CD4-positive, alpha-beta T cell treated with Interleukin-1 beta for 1 hour (primary cell): ENCODE measurements at regions not wholly inside any gene's neighbourhood (a gene's known extent, or its start where the extent isn't known, plus 50 kb on each side); places are given as distances from the start of the nearest gene placed in this dataset.
A peak's percentile ranks its signal among the peaks of the same experiment; 100 is the strongest.

ENCODE experiments used
- DNase-seq, 2 donors: peaks; one replicate each; pipeline ENCODE4 v3.0.0-alpha.2; 2020 to 2022

DNA sequence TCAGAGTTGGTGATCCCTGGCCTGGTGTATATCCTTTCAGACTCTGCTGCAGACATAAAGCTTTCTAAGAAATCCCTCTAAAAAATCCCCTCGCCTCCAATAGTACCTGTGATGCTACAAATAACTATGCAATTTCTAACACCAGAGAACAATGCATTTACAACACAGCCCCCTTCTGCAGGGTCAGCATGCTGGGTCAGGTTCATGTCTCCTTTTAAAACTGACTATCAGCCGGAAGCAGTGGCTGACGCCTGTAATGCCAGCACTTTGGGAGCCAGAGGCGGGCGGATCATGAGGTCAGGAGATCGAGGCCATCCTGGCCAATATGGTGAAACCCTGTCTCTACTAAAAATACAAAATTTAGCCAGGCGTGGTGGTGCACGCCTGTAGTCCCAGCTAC is 77.0 kb upstream of the SPATA12 start:
- DNase-seq = no peak

DNA sequence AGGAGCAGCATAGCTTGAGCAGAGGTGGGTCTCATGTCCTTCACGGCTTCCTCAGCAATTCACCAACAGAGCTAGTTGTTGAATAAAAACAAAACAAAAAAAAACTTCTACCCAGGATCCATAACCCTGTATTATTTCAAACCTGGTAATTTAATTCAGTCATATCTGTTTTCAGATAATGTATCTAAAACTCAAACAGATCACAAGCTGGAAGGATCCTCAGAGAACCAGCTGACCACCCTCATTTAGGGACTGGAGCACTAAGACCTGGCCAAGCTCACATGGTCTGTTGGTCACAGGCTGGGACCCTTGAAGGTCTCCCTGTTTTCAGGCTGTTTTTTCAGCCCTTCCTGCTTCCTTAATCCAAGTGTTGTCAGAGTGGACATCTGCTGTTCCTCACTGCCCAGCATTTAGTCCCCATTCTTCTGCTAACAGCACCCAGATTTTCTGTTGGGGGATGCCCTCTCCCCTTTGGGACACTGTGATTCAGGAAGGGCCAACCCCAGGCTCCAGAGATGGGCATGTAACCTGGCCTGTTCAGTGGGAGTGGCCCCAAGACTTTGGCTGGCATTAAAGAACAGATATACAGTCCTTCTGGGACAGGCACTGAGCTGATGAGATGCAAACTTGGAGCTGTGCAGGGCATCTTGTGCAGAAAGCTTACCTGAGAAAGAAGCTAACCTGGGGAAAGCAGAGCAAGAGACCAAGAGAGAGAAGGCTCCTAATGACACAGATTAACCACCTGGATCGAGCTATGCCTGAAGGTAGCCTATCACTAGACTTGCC is 78.8 kb upstream of the SPATA12 start:
- DNase-seq = no peak

DNA sequence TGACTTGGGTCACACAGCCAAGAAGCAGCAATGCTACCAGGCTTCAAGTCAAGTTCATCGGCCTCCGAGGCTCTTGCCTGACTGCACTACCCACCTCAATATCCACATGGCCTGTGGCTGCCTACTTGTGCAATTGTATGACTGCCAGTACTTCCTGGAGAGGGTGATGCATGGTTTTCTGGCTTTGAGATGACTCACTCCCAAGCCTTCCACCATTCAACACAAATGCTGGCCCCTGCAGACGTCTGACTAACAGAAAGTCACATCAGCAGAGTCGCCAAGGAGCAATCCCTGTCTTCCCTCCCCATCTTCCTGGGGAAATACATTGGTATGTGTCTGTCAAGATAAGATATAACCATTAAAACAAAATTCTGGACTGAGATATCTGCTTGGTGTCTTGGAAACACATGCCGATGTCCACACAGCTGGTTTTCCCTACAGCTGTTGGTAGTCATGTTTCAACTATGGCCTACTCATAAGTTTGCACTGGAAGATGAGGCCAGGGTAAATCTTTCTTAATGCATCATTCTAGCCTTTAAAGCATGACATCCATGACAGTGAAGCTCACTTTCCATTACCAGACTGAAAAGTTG is 79.6 kb upstream of the SPATA12 start:
- DNase-seq = peak in 1 of 2 donors; percentile 58

DNA sequence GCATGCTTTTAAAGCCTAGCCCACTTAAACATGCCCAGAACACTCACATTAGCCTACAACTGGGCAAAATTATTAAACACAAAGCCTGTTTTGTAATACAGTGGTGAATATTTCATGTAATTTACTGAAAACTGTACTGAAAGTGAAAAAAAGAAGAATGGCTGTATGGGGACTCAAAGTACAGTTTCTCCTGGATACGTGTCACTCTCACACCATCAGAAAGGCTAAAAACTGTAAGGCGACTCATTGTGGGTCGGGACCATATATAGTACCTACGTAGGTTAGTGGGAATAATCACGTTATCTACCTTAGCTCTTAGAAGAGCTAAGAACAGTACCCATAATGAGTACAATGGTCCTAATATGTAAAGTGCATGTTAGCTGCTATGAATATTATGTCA is 80.2 kb upstream of the SPATA12 start:
- no peak for DNase-seq

DNA sequence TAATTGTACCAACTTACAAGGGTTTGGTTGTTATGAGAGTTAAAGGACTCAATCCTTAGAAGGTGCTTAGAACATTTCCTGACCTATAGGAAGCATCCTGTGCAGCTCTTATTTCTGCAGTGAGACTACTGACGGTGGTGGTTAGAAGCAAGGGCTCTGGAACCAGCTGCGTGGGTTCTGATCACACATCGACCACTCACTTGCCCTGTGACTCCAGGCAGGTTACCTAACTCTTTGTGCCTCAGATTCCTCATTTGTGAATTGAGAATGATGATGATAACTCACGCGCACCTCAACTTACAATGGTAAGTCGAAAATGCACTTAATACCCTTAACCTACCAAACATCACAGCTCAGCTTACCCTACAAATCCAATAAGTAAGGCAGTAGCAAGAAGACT is 80.7 kb upstream of the SPATA12 start:
- no peak for DNase-seq

DNA sequence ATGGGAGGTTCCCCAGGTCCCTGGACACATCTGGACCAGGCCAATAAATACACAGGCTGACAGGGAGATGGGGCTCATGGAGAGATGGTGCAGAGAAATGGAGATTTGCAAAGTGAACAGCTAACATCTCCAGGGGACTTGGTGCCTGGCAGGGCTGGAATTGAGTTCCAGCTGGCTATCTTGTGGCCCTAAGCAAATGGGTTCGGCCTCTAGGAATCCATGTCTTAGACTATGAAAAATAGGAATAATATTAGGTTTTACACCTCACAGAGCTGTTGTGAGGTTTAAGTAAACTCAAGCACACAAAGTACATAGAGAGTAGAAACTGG is 82.9 kb upstream of the SPATA12 start:
- DNase-seq = no peak

DNA sequence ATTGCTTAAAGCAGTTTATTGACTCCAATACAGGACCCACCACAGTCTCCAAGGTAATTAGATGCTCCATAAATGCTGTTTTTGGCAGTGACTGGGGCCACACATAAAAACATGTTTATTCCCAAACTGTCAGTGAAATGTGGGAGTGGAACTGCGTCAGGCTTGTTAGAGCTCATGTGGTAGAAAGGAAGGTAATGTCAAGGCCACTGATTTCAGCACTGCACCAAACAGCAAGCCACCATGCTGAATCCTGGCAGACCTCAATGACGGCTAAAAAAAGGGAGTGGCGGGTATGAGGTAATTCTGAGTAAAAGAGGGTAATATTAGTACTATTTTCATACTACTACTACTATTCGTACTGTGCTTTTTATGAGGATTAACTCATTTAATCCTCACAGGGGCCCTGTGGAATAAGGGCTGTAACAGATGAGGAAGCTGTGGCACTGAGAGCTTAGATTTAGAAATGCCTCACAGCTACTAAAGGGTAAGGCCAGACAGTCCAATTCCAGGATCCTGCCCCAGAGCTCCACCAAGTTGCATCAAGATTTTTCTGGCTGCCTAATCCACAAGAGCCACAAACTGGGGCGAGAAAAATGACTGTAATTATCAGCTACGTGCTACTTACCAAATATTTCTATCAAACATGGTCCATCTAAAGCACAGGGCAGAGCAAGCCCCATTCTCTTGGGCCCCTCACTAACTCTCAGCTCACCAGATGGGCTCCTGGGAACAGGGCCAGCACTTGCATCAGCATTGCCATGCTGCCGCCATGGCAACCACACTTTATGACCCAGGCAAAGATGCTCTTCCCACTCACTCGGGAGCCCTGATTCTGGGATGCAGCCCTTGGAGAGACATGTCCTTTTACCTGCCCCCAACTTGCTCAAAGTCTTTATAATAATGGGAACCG is 83.6 kb upstream of the SPATA12 start:
- no peak for DNase-seq

DNA sequence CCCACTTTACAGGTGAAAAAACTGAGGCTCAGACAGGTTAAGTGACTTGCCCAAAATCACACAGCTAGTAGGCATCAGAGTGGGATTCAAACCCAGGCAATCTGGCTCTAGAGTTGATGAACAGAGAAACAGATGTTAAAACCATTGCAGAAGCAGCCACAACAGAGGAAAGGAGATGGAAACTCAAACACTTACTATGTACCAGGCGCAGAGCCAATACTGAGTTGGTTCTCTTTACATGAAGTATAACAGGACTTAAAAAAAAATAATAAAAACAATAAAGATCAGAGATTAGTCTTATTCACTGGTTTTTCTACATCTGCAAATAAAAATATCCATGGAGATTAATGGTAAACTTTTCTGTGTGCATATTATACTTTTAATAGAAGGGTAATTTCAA is 84.9 kb upstream of the SPATA12 start:
- no peak for DNase-seq

DNA sequence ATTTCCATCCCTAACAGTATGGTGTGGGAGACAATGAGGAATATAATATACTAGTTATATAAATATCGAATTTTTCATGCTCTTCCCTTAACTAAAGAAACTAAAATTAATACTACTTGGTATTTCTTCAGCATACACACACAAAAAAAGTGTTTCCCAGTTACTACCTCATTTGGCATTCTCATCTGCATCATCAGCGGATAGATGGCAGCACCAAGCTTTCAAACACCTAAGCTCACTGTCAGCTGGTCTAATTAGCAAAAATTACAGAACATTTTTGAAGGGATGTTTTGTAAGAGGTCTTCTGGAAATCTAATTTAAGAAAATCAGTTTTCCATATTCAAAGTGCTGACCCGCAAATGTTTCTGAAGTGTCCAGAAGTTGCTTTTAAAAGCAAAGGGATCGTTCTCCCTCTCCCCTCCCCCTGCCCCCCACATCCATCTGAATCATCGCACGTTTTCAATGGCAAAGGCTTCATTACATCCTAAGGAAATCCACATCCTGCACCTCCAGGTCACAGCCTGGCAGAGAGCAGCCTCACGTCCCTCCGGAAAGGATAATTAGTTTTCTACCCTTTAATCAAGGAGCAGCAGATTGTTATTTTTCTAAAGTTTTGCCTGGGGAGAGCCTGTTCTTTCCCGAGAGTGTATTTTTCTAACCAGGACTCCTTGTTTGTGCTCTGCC is 86.1 kb upstream of the SPATA12 start:
- no peak for DNase-seq

DNA sequence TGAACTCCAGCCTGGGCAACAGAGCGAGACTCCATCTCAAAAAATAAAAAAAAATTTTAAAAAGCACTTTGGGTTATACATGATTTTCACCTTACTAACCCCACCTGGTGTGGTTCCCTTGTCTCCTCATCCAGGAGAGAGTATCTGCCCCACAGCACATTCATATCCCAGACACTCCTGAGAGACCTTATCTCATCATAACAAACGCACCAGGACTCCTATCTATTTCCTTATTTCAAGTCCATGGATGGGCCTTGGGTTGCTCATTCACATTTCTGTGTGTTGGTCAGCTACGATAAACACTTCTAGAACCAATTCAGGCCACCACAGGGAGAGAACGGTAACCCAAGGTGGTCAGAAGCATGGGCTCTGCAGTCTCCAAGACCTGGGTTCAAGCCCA is 88.6 kb upstream of the SPATA12 start:
- no peak for DNase-seq

DNA sequence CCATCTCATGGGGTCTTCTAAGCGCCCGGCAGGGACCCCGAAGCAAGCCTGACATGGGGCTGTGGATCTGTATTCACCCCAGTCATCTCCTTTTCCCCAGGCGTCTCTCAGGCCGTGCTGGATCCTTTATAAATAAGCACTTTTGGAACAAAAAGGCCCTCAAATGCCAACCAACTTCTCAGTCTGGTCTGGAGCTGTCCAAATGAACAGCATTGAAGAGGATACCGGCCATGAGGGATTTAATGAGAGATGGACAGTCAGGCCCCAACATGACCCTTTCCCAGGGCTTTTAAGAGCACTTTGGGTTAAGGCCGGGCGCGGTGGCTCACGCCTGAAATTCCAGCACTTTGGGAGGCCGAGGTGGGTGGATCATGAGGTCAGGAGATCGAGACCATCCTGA is 89.2 kb upstream of the SPATA12 start:
- no peak for DNase-seq

DNA sequence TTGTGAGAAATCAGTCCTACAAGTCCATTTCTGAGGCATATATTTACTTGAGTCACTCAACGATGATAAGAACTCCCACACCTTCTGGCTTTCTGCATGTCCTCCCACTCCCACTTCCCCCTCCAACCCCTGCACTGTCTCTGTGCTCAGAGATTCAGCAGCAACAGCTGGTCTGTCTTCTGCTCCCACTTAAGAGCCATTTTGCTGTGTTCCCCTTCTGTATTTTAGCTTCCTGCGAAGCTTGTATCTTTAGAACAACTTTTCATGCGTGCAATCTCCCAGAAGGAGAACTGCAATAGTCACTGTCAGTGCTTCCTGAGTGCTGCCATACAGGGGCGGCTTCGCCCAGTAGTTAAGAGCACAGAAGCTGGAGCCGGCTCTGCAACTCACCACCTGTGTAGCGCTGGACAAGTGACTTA is 90.0 kb upstream of the SPATA12 start:
- no peak for DNase-seq

DNA sequence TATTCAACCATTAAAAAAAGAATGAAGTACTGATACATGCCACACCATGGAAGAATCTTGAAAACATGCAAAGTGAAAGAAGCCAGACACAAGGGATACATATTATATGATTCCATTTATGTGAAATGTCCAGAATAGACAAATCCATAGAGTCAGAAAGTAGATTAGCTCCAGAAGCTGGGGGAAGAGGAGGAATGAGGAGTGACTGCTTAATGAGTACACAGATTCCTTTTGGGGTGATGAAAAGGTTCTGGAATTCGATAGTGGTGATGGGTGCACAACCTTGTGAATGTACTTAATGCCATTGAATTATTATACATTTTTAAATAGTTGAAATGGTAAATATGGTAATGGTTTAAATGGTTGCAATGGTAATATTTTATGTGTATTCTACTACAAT is 90.6 kb upstream of the SPATA12 start:
- DNase-seq = no peak

DNA sequence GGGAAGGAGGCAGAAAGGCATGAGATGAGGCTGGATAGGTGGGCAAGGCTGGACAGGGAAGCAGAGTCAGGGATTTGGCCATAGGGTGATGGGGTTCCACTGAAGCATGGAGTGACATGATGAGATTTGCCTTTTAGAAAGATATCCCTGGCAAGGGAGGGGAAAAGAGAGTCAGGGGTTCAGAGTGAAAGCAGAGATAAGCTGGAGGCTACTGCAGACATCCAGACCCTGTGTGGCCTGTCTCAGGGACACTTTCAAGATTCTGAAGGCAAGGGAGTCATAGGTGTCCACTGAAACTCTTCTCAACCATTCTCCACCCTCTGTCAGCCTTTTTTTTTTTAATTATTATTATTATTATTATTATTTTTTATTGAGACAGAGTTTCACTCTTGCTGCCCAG is 94.0 kb upstream of the SPATA12 start:
- DNase-seq = no peak

DNA sequence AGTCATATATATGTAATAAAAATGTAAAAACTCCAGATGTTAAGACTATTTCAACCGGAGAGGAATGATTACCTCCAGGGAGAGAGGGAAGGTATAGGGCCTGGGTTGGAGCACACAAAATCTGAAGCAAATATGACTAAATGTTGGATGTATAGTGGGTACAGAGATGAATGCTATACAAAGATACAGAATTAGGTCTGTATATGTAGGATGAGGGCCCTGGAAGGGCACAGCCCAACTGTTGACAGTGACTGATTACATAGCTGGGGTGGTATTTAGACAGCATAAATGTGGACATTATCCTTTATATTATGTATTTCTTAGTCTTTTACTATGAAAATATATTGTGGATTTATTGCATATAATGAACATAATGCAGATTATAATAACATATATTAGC is 94.4 kb upstream of the SPATA12 start:
- no peak for DNase-seq

DNA sequence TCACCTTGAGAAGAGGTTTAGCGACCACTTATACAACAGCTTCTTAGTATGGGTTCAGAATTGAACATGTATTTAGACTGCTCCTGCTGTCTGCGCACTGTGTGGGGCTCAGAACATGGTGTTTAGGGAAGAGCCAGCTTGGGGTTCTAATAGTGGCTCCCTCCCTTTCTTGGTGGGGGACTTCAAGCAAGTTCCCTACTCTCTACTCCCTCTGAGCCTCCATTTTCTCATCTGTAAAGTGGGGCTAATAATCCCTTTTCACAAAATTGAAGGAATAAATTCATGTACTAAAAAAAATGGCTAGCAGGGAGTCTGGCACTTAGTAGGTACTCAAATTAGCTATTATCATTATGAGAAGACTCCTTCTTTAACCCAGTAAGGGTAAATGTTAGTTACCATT is 97.5 kb upstream of the SPATA12 start:
- DNase-seq = no peak

DNA sequence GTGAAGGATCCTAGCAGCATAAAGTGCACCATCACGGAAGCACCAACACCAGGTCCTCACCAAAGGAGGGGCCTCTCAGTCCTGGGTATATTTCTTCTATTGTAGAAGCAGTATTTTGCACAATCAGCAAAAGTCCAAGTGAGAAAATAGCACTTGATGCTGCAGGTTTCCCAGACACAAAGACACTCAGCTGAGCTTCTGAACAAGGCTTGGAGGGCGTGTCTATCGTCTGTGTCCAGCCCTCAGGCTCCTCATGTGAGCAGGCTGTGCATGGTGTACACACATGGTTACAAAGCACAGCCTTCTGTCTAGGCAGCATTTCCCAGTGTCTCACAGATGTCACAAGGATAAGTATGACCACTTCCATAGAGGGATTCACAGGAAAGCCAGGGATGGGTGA is 98.3 kb upstream of the SPATA12 start:
- no peak for DNase-seq

DNA sequence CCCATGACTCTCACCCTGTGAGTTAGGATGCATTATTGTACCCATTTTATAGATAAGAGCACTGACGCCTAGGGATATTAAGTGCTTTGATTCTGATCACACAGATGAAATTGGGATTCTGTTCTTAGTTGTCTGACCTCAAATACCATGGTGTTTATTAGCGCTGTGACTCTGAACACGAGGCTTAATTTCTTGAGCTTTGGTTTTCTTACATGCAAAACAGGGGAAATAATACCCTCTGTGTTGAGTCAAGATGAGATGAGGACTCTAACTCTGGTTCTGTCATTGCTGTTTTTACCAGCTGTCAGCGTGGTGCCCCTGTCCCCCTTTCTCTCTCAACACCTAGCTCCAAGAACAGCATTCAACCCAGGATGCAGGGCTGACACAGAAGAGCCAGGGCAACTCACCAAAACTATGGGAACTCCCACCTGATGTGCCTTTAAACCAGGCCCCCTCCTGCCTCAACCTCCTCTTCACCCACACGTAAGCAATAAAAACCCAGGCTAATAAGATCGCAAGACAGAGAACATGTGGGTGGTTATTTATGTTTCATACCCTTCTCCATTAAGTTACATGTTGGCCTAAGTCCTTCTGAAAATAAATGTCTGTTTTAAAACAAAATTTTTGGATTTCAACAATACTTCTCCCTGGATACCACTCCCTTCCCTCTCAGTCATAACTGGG is 100.1 kb upstream of the SPATA12 start:
- no peak for DNase-seq

DNA sequence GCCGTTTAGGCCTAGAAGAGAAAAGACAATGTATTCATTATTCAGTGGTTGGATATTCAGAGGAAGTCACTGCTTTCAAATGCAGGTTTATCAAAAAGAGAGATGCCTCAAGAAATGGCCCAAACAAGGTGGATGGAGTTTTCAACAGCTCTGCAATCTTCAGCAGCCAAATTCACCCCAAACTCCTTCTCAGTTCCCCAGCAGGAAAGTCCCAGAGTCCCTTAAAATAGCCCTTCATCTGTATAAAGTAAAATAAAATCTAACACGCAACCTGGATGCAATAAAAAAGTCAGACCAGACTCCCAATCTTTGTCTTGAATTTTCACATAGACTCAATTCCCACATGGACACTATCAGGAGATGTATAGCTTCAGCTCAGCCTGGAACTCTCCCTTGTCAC is 101.6 kb upstream of the SPATA12 start:
- DNase-seq = no peak

DNA sequence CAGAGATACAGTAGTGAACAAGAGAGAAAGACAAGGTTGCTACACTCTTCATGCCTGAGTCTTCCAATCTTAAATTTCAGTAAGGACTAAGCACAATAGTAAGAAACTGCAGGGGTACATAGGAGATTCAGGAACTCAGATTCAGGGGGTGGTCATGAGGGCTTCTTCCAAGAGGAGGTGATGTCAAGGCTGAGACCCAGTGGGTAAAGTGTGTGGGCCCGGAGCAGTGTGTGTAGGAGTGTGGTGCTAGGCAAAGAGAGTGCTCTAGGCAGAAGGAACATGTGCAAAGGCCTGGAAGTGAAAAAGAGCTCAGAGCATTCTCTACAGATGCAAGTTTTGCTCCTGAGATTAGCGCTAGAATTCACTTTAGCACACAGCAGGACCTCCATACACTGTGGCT is 102.9 kb upstream of the SPATA12 start:
- DNase-seq = no peak

DNA sequence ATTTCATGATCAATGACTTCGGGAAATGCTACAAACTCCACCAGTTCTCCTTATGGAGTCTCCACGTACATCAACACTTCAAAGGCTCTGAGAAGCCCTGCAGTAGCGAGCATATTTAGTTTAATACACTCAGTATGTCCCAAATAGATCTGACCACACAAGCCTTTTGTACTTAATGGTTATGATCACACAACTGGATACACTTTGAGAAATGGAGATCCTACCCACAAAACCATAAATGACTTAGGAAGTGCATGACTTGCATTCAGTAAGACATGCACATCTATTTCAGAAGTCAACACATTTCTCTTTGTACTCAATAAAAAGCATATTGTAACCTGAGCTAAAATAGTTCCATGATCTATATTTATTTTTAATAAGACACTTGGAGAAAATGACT is 103.6 kb upstream of the SPATA12 start:
- DNase-seq = no peak

DNA sequence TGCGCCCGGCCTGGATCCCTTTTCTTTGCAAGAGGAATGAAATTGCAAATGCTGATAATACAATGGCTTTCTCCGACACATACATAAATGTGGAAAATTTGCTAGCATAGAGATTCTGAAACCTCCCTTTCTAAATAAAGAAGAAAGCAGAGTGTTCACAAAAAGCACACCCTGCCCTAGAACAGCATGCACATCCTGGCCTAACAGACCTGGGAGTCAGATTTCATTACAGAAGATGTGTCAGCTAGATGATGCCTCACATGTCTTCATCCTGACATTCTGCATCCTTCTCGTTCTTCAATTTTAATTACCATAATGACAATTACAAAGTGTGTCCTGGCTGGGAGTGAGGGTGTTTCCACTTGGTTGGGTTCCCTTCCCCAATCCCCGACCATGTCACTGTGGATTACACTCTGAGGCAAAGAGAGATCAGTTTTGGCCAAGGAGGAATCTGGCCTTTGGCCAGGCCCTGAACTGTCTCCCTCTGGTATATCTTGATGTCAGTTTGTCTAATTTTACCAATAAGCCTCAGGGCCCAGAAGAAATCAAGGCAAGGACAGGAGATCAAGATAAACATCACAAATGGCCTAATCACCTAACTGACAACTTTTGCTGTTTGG is 104.9 kb upstream of the SPATA12 start:
- DNase-seq = no peak
